Esophagus squamous epithelium (tissue), 5 donors: ENCODE measurements at regions not wholly inside any gene's neighbourhood (a gene's known extent, or its start where the extent isn't known, plus 50 kb on each side); places are given as distances from the start of the nearest gene placed in this dataset.

Experiments
- DNase-seq: peaks from one replicate; lab custom pipeline; 2025; lab: John Stamatoyannopoulos, UW
- H3K27ac ChIP-seq, 4 donors: fragments of 200-600 bp; sonication (generic); one replicate each; pipeline ENCODE4 v1.5.1; 2016 to 2019; ENCODE audit warnings: mild to moderate bottlenecking in 1 of 4
- H3K27me3 ChIP-seq, 4 donors: fragments of 200-600 bp; sonication (generic); 1 replicate in 3 of 4; 2 replicates in 1 of 4; pipeline versions ENCODE4 v1.5.1 to v1.6.0; 2017 to 2021; ENCODE audit warnings: antibody characterized with exemption in 1 of 4
- H3K36me3 ChIP-seq, 3 donors: fragments of 200-600 bp; sonication (generic); one replicate each; pipeline ENCODE4 v1.5.1; 2016 to 2019
- H3K4me1 ChIP-seq, 3 donors: fragments of 200-600 bp; sonication (generic); one replicate each; pipeline ENCODE4 v1.5.1; 2017 to 2019
- H3K4me3 ChIP-seq, 4 donors: fragments of 200-600 bp; sonication (generic); 1 replicate in 3 of 4; 2 replicates in 1 of 4; pipeline ENCODE4 v1.5.1; 2016 to 2019; ENCODE audit warnings: mild to moderate bottlenecking in 2 of 4, moderate library complexity in 1 of 4
- H3K9me3 ChIP-seq, 3 donors: fragments of 200-600 bp; sonication (generic); one replicate each; pipeline ENCODE4 v1.5.1; 2016 to 2019
- CTCF ChIP-seq, 6 experiments: fragments of 450-650 bp in 4 of 6; fragments of 200-600 bp in 2 of 6; sonication (generic) in 2 of 6; IDR thresholded peaks; one replicate each; pipeline ENCODE4 v1.5.1; 2016 to 2019; ENCODE audit warnings: antibody characterized with exemption in 6 of 6, mild to moderate bottlenecking in 4 of 6, moderate library complexity in 4 of 6
- POLR2A ChIP-seq, 4 donors: fragments of 450-650 bp; IDR thresholded peaks; one replicate each; pipeline ENCODE4 v1.6.1; 2017; ENCODE audit warnings: antibody characterized with exemption in 4 of 4, mild to moderate bottlenecking in 4 of 4, moderate library complexity in 3 of 4
- WGBS, 2 donors: methylation state at CpG; one replicate each; pipeline ENCODE4 v1.1.5; 2018; 5-methylcytosine and 5-hydroxymethylcytosine counted together
- intact Hi-C: fragments of 100-400 bp; cut with DNase I; formaldehyde crosslinking; loops from one replicate; pipeline ENCODE4 v1.15.0; 2022
- donor health status: DM: yes; HTN: yes; CAD: no.

- no peaks in the 10 kb centered on the region for H3K9me3 ChIP-seq
- intact Hi-C loops, result no loop called here
- TF ChIP-seq POLR2A (IDR thresholded peaks at IDR 0.05) (no peak), CTCF (IDR thresholded peaks at IDR 0.05) (no peak)
- H3K27ac ChIP-seq, result no peak overlapping the region
- H3K27me3 ChIP-seq, result no peaks in the 10 kb centered on the region
- WGBS, 2 donors, result 15 to 16% methylated on average over 2 of the region's 2 CpGs
- H3K4me1 ChIP-seq, result no peaks in the 10 kb centered on the region
- no peak overlapping the region for H3K4me3 ChIP-seq
- no peak for DNase-seq
- no peaks in the 10 kb centered on the region for H3K36me3 ChIP-seq
These were observed 316.7 kb upstream of the NPSR1 start for GRCh38 chr7:34341326-34341725.

- H3K9me3 ChIP-seq, result no peaks in the 10 kb centered on the region
- H3K27me3 ChIP-seq, result no peaks in the 10 kb centered on the region
- 91 to 100% methylated on average over 1 of the region's 1 CpG for WGBS, 2 donors
- no peak overlapping the region for H3K4me3 ChIP-seq
- no peak overlapping the region for H3K27ac ChIP-seq
- DNase-seq, result no peak
- no peaks in the 10 kb centered on the region for H3K36me3 ChIP-seq
- no peak for TF ChIP-seq CTCF (IDR thresholded peaks at IDR 0.05)
- no peak for TF ChIP-seq POLR2A (IDR thresholded peaks at IDR 0.05)
- H3K4me1 ChIP-seq, result no peaks in the 10 kb centered on the region
- intact Hi-C loops, result no loop called here
These were observed 315.6 kb upstream of the NPSR1 start for GRCh38 chr7:34342387-34342786.

GRCh38 chr7:34343667-34344066 is 314.4 kb upstream of the NPSR1 start:
- Histone ChIP-seq H3K4me3 (no peak overlapping the region), H3K4me1 (no peaks in the 10 kb centered on the region), H3K27ac (no peak overlapping the region), H3K27me3 (no peaks in the 10 kb centered on the region), H3K36me3 (no peaks in the 10 kb centered on the region), H3K9me3 (no peaks in the 10 kb centered on the region)
- WGBS, 2 donors, result 66 to 72% methylated on average over 1 of the region's 1 CpG
- DNase-seq, result no peak
- intact Hi-C loops, result no loop called here
- TF ChIP-seq POLR2A (IDR thresholded peaks at IDR 0.05) (no peak), CTCF (IDR thresholded peaks at IDR 0.05) (no peak)

GRCh38 chr7:34354011-34354410 is 304.0 kb upstream of the NPSR1 start:
- no peak overlapping the region for H3K27ac ChIP-seq
- H3K9me3 ChIP-seq, result no peaks in the 10 kb centered on the region
- no peak for DNase-seq
- TF ChIP-seq POLR2A (IDR thresholded peaks at IDR 0.05) (no peak), CTCF (IDR thresholded peaks at IDR 0.05) (no peak)
- no peaks in the 10 kb centered on the region for H3K36me3 ChIP-seq
- H3K4me3 ChIP-seq, result no peak overlapping the region
- intact Hi-C loops, result no loop called here
- 80 to 93% methylated on average over 3 of the region's 3 CpGs for WGBS, 2 donors
- no peaks in the 10 kb centered on the region for H3K27me3 ChIP-seq
- H3K4me1 ChIP-seq, result no peaks in the 10 kb centered on the region

- intact Hi-C loops, result no loop called here
- Histone ChIP-seq H3K4me3 (no peak overlapping the region), H3K9me3 (no peaks in the 10 kb centered on the region), H3K36me3 (no peaks in the 10 kb centered on the region), H3K27me3 (no peaks in the 10 kb centered on the region), H3K27ac (no peak overlapping the region), H3K4me1 (no peaks in the 10 kb centered on the region)
- DNase-seq, result no peak
- no peak for TF ChIP-seq CTCF (IDR thresholded peaks at IDR 0.05)
- TF ChIP-seq POLR2A (IDR thresholded peaks at IDR 0.05), result no peak
These were observed 303.1 kb upstream of the NPSR1 start for GRCh38 chr7:34354899-34355298.
